Effector memory CD4-positive, alpha-beta T cell (primary cell): ENCODE measurements at regions not wholly inside any gene's neighbourhood (a gene's known extent, or its start where the extent isn't known, plus 50 kb on each side); places are given as distances from the start of the nearest gene placed in this dataset.

Experiments used
- DNase-seq, 3 donors: peaks; one replicate each; pipeline ENCODE4 v3.0.0-alpha.2; 2020
- H3K27ac ChIP-seq: 2 replicates; pipeline ENCODE4 v1.7.0; 2013; ENCODE audit warnings: mild to moderate bottlenecking, low read length, moderate library complexity; ENCODE audit not compliant: insufficient read depth, poor library complexity, severe bottlenecking
- H3K27me3 ChIP-seq: replicated peaks from 2 replicates; pipeline ENCODE4 v1.7.0; 2013; ENCODE audit warnings: mild to moderate bottlenecking, low read length; ENCODE audit not compliant: insufficient read depth, control insufficient read depth, poor library complexity, severe bottlenecking
- H3K36me3 ChIP-seq: 2 replicates; pipeline ENCODE4 v1.7.0; 2013; ENCODE audit warnings: mild to moderate bottlenecking, low read length, moderate library complexity; ENCODE audit not compliant: control insufficient read depth, insufficient read depth
- H3K4me1 ChIP-seq: 2 replicates; pipeline ENCODE4 v1.7.0; 2013; ENCODE audit warnings: low read length, mild to moderate bottlenecking; ENCODE audit not compliant: control insufficient read depth, insufficient read depth, poor library complexity, severe bottlenecking
- H3K4me3 ChIP-seq: 2 replicates; pipeline ENCODE4 v1.7.0; 2013; ENCODE audit warnings: low read length, low read depth, mild to moderate bottlenecking; ENCODE audit not compliant: insufficient read depth, poor library complexity, severe bottlenecking
- H3K9me3 ChIP-seq: 2 replicates; pipeline ENCODE4 v1.7.0; 2013; ENCODE audit warnings: mild to moderate bottlenecking, low read length, moderate library complexity; ENCODE audit not compliant: control insufficient read depth

DNA sequence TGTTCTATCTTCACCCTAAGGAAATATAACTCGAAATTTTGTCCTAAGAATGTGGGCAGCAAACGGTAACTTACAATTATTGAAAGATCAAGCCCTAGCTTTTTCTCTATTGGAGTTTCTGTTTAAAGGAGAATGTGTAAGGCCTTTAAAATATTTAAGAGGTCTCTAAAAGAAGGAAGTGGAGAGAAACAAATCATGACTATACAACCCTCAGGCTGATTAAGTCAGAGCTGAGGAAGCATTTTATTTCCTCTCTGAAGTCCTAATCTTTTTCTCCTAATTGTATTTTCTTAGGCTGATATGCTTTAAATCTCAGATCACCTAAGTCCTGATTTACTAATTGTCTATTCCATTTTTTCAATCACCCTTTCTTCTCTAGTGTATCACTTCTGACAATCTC, 1708.8 kb upstream of the C9orf72 start:
- H3K4me1 ChIP-seq = no peaks in the 10 kb centered on the region
- H3K36me3 ChIP-seq = no peaks in the 10 kb centered on the region
- DNase-seq = no peak
- H3K27me3 ChIP-seq = no peaks in the 10 kb centered on the region
- H3K4me3 ChIP-seq = no peak overlapping the region
- no peak overlapping the region for H3K27ac ChIP-seq
- H3K9me3 ChIP-seq = no peaks in the 10 kb centered on the region

DNA sequence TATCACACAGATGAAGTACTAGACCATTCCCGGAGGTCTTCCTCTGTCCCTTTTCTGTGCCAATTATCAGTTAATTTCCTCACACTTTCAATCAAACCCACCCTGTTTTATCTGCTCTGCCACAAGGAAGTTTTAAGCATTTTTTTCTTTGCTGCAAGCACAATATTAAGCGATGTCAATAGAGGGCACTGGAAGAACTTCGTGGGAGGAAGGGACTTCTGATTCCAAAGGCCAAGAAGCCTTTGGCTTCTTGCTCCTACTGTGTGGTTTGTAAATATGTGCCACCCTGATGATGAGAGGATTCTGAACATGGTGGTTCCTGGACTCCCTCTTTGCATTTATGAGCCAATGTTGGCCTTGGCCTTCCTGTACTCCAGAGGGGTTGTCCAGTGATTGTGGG, 1712.5 kb upstream of the C9orf72 start:
- H3K27ac ChIP-seq = no peak overlapping the region
- H3K36me3 ChIP-seq = no peaks in the 10 kb centered on the region
- H3K4me1 ChIP-seq = no peaks in the 10 kb centered on the region
- H3K27me3 ChIP-seq = no peaks in the 10 kb centered on the region
- DNase-seq = no peak
- no peak overlapping the region for H3K4me3 ChIP-seq
- H3K9me3 ChIP-seq = no peaks in the 10 kb centered on the region

DNA sequence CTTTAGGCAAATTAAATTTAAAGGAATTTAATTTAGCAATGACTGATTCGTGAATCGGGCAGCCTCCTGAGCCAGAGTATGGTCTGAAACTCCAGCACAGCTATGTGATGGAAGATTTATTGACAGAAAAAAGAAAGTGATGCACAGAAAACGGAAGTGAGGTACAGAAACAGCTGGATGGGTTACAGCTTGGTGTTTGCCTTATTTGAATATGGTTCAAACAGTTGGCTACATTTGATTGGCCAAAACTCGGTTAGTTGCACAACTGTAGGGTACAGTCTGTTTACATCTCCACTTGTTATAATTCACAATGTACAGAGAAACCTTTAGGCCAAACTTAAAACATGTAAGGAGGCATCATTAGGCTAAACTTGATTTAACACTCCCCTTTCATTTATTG, 1716.1 kb upstream of the C9orf72 start:
- Histone ChIP-seq H3K4me1 (no peaks in the 10 kb centered on the region), H3K27ac (no peak overlapping the region), H3K27me3 (no peaks in the 10 kb centered on the region), H3K4me3 (no peak overlapping the region), H3K36me3 (no peaks in the 10 kb centered on the region), H3K9me3 (no peaks in the 10 kb centered on the region)
- no peak for DNase-seq

DNA sequence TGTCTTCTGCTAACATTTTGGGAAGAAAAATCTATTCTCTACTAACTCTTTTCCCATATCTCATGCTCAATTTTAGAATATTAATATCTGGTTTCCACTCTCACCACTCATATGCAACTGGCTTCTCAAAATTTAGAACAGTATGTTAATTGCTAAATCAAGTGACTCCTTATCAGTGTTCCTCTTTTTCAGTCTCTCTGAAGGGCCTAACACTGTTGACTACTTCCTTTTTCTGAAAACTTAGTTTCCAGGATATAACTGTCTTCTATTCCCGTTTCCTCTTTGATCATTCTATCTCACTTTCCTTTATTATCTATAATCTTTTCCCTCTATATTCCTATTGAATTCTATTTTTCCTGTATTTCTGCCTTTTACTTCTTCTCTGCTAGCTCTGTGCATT, 1717.2 kb upstream of the C9orf72 start:
- DNase-seq = no peak
- Histone ChIP-seq H3K4me3 (no peak overlapping the region), H3K27ac (no peak overlapping the region), H3K4me1 (no peaks in the 10 kb centered on the region), H3K9me3 (no peaks in the 10 kb centered on the region), H3K36me3 (no peaks in the 10 kb centered on the region), H3K27me3 (no peaks in the 10 kb centered on the region)

DNA sequence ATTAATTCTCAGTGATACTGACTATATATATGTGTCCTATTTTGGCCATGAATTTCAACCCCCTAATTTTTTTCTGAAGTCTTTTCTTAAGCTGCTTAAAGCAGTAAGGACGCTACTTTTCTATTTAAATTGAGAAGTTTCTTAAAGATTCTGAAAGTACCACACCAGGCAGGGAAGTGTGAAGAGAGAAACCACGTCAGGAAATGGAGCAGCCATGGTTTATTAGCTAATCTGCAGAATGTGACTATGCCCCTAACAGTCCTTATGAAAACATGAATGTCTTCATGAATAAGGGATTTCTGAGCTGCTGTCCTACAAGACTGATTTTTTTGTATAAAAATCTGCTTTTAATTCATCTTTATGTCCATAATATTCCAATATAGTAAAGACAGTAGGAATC, 1724.3 kb upstream of the C9orf72 start:
- H3K9me3 ChIP-seq = no peaks in the 10 kb centered on the region
- no peak overlapping the region for H3K4me3 ChIP-seq
- H3K36me3 ChIP-seq = no peaks in the 10 kb centered on the region
- no peak for DNase-seq
- no peaks in the 10 kb centered on the region for H3K4me1 ChIP-seq
- no peaks in the 10 kb centered on the region for H3K27me3 ChIP-seq
- H3K27ac ChIP-seq = no peak overlapping the region

DNA sequence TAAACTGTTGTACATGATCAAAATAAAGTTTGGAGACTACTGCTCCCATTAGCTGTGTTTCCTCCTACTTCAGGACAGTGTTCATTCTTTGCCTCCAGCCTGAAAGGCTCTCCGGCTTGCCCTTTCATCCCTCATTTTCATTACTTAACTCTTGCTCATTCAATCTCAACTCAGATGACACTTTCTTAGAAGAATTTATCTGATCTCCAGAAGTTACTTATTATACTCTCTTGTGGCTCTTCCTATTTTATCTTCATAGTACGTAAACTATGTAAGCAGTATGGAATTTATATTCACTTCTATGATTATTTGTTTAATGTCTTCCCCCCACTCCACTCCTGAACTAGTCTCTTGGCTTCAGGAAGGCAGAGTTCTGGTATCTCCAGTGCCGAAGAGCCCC, 1737.9 kb upstream of the C9orf72 start:
- H3K4me1 ChIP-seq = no peaks in the 10 kb centered on the region
- H3K27me3 ChIP-seq = no peaks in the 10 kb centered on the region
- H3K27ac ChIP-seq = no peak overlapping the region
- no peak overlapping the region for H3K4me3 ChIP-seq
- H3K9me3 ChIP-seq = no peaks in the 10 kb centered on the region
- no peak for DNase-seq
- H3K36me3 ChIP-seq = no peaks in the 10 kb centered on the region

DNA sequence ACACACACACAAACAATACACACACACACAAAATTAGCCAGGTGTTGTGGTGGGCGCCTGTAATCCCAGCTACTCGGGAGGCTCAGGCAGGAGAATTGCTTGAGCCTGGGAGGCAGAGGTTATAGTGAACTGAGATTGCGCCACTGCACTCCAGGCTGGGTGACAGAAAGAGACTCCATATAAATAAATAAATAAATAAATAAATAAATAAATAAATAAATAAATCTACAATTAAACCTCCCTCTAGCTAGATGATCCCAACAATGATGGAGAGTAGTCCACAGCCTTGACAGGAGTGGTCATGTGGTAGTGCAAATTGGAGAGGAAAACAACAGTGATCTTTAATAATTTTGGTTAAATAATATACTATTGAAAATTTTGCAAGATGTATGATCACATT, 1739.0 kb upstream of the C9orf72 start:
- no peak for DNase-seq
- no peaks in the 10 kb centered on the region for H3K27me3 ChIP-seq
- H3K4me3 ChIP-seq = no peak overlapping the region
- H3K36me3 ChIP-seq = no peaks in the 10 kb centered on the region
- no peaks in the 10 kb centered on the region for H3K4me1 ChIP-seq
- H3K27ac ChIP-seq = no peak overlapping the region
- no peaks in the 10 kb centered on the region for H3K9me3 ChIP-seq

DNA sequence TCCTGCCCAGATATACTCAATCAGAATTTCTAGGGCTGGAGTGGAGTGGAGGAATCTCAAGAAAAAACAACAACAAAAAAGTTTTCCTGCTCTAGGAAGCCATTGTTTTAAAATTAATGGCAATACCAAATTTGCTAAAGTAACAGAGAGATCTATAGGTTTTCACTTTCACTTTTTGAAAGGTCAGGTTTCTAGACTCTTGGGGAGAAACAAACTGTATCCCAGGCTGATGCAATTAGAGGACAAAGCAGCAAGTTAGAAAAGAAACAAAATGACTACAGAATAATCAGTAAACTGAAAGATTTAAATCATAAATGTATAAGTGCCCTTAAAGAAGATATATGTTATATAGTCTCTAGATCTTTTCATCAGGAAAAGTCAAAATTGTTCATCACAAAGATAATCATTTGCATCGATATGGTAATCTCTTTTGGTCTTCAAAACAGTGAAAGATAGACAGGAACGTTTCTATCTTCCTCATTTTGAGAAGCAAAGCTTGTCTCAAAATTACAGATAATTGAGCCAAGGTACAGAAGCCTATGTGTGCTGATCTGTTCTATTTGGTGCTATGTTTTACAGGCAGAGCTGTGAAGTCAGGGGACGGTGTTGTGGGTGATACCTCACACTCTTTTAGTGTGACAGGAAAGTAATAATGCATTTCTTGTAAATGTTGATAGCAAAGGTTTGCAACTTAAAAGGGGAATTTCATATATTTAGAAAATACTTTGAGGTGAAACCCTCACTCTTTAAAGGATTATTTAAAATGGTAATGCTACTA, 1746.6 kb upstream of the C9orf72 start:
- Histone ChIP-seq H3K36me3 (no peaks in the 10 kb centered on the region), H3K4me3 (no peak overlapping the region), H3K9me3 (no peaks in the 10 kb centered on the region), H3K27ac (no peak overlapping the region), H3K27me3 (no peaks in the 10 kb centered on the region), H3K4me1 (no peaks in the 10 kb centered on the region)
- no peak for DNase-seq

DNA sequence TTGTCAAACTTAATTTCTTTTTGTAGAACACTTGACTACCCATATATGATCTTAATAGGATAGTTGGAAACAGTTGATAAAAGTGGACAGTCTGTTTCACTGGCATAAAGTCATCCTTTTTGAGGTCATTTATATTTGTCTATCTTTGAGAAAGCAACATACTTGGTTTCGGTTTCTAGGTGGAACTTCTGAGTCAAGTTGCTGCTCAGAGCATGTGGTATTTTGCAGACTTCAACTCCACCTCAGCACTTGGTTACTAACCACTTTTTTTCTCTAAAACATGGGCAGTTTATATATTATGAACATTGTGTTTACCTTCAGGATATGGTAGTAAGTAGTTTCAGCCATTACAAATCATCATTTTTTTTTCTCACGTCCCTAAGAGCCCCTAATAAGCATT, 1749.0 kb upstream of the C9orf72 start:
- no peak for DNase-seq
- H3K4me3 ChIP-seq = no peak overlapping the region
- no peaks in the 10 kb centered on the region for H3K27me3 ChIP-seq
- no peaks in the 10 kb centered on the region for H3K36me3 ChIP-seq
- no peaks in the 10 kb centered on the region for H3K4me1 ChIP-seq
- H3K27ac ChIP-seq = no peak overlapping the region
- H3K9me3 ChIP-seq = no peaks in the 10 kb centered on the region

DNA sequence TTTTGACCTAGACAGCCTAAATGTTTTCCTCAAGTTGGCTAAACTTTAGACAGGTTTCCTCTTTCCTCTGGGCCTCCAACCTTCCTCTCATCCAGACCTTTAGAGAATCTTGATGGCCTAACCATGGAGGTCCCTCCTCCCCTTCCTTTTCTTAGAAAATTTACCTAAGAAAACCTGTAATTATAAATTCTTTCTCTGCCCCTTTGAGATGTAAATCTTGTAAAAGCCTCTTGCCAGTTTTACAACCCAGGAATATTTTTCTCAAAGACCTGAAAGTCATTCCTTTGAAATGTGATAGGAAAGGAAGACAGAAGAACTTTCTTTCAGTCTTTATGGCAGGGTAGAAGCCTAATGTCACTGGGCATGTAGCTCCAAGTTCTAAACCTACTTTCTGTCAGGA, 1752.6 kb upstream of the C9orf72 start:
- no peaks in the 10 kb centered on the region for H3K27me3 ChIP-seq
- no peak for DNase-seq
- H3K27ac ChIP-seq = no peak overlapping the region
- no peaks in the 10 kb centered on the region for H3K4me1 ChIP-seq
- no peak overlapping the region for H3K4me3 ChIP-seq
- no peaks in the 10 kb centered on the region for H3K9me3 ChIP-seq
- H3K36me3 ChIP-seq = no peaks in the 10 kb centered on the region
